GM12873 (cell line): ENCODE measurements at regions not wholly inside any gene's neighbourhood (a gene's known extent, or its start where the extent isn't known, plus 50 kb on each side); places are given as distances from the start of the nearest gene placed in this dataset.

ENCODE experiments used
- TF ChIP-seq, protein P1 (sequence below): IDR thresholded peaks from 2 replicates; pipeline ENCODE4 v1.5.1; 2012; ENCODE audit warnings: low read depth, mild to moderate bottlenecking, moderate library complexity, low read length, control low read depth; ENCODE audit not compliant: insufficient read depth; ENCODE audit errors: missing control alignments

DNA sequence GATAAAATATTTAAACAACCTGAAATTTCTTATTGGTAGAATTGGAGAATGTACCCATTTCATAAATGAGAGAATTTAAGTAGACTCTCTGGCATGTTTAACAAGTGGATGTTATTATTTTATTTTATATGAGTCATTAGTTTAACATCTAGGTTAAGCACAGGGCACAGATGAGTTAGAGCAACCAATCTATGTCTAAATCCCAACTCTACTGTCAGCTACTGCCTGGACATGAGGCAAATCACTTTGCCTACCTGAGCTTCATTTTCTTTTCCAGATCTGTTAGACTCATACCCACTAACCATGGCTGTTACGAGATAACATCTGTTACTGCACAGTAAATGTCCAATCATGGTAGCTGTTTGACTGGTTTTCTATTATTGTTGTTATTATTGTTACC is 251.1 kb downstream of the INHBA start:
- TF ChIP-seq, protein P1, sequence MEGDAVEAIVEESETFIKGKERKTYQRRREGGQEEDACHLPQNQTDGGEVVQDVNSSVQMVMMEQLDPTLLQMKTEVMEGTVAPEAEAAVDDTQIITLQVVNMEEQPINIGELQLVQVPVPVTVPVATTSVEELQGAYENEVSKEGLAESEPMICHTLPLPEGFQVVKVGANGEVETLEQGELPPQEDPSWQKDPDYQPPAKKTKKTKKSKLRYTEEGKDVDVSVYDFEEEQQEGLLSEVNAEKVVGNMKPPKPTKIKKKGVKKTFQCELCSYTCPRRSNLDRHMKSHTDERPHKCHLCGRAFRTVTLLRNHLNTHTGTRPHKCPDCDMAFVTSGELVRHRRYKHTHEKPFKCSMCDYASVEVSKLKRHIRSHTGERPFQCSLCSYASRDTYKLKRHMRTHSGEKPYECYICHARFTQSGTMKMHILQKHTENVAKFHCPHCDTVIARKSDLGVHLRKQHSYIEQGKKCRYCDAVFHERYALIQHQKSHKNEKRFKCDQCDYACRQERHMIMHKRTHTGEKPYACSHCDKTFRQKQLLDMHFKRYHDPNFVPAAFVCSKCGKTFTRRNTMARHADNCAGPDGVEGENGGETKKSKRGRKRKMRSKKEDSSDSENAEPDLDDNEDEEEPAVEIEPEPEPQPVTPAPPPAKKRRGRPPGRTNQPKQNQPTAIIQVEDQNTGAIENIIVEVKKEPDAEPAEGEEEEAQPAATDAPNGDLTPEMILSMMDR: no peak

DNA sequence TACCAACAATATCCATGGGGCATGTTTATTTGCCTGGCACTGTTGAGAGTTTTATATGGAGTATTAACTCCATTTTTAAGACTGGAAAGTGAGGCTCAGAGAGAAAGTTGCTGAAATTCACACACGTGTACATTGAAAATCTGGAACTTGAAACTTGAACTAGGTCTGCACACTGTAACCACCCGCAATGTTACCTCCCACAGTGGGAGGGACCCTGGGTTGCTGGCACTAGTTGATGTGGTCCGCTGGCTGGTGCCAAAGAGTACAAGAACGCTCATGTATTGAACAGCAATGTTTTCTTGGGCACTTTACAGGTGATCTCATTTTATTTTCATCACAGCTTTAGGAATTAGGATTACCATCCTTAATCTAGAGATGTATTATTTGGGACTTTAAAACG is 253.2 kb downstream of the INHBA start:
- TF ChIP-seq, protein P1: no peak

DNA sequence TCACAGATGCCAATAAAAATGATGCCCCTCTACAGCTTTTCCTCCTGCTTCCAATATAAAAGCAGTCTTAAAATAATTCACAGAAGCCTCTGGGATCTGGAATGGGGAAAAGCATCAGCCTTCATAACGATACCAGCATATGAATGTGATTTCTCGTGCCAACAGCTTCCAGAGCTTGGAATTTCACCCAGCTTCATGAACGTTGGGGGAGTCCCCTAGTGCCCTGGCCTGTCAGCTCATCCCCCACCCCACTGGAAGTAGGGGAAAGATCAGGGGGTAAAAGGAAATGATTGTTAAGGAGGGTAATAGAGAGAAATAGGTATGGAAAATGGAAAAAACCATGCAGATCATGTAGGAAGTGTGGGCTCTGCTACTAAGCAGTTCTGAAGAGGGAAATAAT is 253.6 kb downstream of the INHBA start:
- TF ChIP-seq, protein P1: no peak

DNA sequence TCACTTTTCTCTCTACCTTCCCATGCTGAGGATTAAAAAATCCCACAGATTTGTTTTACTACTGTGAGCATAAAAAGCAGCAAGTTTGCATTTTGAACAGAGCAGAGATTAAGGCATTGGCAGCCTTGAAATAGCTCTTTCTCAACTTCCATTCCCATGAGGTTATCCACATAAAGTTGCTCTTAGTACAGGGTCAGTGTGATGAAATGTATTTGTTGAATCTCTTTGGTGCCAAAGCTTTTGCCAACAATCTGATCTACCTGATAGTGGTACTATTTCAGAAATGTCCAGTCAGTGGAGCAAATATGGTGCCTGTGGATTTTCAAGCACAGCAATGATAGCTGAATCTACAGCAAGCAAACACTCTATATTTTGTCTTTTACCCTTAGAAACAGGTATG is 254.8 kb downstream of the INHBA start:
- TF ChIP-seq, protein P1: no peak

DNA sequence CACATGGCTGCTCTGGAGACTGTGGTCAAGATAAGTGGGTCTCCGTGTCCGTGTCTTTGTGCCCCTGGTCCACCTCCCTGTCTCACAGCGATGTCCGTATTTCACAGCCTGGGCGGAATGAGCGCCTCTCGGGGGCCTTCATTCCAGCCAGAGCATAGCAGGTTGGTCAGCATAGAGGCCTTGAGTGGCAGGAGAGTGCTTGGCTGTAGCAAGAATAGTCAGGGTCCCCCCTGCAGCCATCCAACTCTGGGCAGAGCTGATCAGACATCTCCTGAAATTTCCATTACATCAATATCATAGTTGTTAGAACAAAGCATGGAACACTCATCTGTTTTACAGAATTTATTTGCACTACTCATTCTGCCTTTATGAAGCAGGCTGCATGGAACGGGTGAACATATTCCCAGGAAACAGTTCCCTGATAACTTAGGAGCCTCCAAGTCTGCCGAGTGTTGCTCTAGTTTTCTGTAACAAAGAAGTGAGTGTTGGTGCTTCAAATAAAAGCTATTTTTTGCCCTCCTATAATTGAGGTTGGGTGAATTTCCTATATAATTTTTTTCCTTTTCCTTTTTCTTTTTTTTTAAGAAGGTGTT is 255.3 kb downstream of the INHBA start:
- TF ChIP-seq, protein P1: no peak

DNA sequence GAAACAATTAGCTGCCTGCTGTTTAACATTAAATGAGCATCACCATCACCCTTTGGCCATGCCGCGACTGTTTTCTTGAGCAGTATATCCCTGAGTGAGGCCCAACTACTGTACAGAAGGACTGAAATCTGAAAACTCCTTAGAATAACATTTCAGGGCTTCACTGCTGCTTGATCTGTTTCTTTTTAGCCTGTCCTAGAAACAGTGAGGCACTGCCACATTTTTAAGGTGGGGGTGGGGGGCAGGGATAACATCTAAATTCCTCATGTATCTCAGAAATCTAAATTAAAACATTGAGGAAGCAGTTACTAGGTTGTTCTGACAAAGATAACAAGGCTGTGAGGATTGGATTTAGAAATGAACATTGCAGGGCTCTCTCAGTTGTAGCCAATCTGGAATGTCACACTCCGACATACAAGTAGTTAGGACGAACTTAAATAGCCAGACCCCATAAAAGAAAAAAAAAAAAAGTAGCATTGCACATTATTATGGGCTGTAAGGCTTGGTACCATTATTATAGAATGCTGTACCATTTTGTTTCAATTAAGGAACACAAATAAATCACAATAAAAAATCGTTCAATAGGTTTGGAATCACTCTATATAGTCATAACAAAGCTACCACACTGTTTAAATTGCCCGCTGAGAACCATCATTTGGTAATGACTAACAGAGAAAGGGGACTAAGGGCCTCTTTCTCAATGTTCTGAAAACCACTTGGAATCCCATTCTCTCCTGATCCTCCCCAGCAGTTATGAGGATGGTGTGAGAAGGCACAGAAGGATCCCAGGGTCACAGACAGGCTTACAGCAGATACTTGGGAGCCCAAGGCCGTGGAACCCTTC is 256.1 kb downstream of the INHBA start:
- TF ChIP-seq, protein P1: no peak

DNA sequence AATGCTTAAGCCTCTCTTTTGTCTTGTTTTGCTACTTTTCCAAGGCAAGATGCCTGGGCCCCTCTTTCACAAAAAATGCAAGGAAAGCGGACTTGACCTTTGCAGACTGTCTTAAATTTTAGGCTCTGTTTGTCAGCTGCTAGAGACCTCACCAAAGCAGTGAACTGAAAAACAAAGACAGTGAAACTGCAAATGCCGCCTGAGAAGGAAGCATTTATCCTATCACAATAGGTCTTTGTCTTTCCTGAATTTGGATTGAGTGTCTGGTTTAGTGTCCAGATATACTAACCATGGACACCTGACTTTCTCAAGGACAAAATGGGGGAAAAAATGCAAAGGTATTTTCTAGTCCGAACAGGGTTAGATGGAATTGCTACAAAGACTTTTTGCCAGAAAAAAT is 256.9 kb downstream of the INHBA start:
- TF ChIP-seq, protein P1: no peak
